ENCODE measurements at regions not wholly inside any gene's neighbourhood (a gene's known extent, or its start where the extent isn't known, plus 50 kb on each side); places are given as distances from the start of the nearest gene placed in this dataset.

- no peak for TF ChIP-seq CTCF (optimal IDR thresholded peaks at IDR 0.05 in 1 of 3, IDR thresholded peaks at IDR 0.05 in 1 of 3, conservative IDR thresholded peaks at IDR 0.05 in 1 of 3; ENCODE audit: extremely low read depth in 1 of 3, insufficient read depth in 2 of 3, low read length in 3 of 3)
- no peak for TF ChIP-seq EZH2 (IDR thresholded peaks at IDR 0.05; ENCODE audit: low read length)
Measured at GRCh38 chr16:35409503-35409902, 1950.1 kb downstream of the TP53TG3F start.

Data from keratinocyte (primary cell).